SK-N-SH (cell line): ENCODE measurements at regions not wholly inside any gene's neighbourhood (a gene's known extent, or its start where the extent isn't known, plus 50 kb on each side); places are given as distances from the start of the nearest gene placed in this dataset.

Source experiments
- CTCF ChIA-PET: fragments of 300-600, 350-600 bp; formaldehyde crosslinking; extraction: SDS; loops from one replicate; lab custom pipeline; 2021; lab: Yijun Ruan, JAX
- POLR2A ChIA-PET: fragments of 350-600 bp; sonication (Branson Sonifier 250); formaldehyde crosslinking; extraction: SDS; loops from one replicate; lab custom pipeline; 2020; ENCODE audit warnings: antibody characterized with exemption, inconsistent platforms; lab: Yijun Ruan, JAX
- DNase-seq: peaks from one replicate; pipeline ENCODE4 v3.0.0; 2012
- H2AFZ ChIP-seq: fragments of 200-600 bp; sonication (generic); 2 replicates; pipeline ENCODE4 v1.8.1; 2016; ENCODE audit warnings: antibody characterized with exemption, mild to moderate bottlenecking, low read depth
- H3F3A ChIP-seq: fragments of 200-600 bp; sonication (generic); replicated peaks from 2 replicates; pipeline ENCODE3; 2016; ENCODE audit warnings: antibody characterized with exemption, mild to moderate bottlenecking; ENCODE audit not compliant: insufficient read depth
- H3K27ac ChIP-seq, 2 experiments: fragments of 200-500 bp in 1 of 2; fragments of 200-600 bp in 1 of 2; sonication (Bioruptor generic) in 1 of 2; sonication (generic), shearing (Covaris generic) in 1 of 2; 2 replicates each; pipeline versions ENCODE4 v1.5.1 to v1.6.1; 2014 to 2016; ENCODE audit warnings: low read depth in 2 of 2, inconsistent platforms in 1 of 2, low read length in 1 of 2, mild to moderate bottlenecking in 1 of 2, mixed read lengths in 1 of 2
- H3K27me3 ChIP-seq: fragments of 200-600 bp; sonication (generic), shearing (Covaris generic); 2 replicates; pipeline ENCODE4 v1.6.1; 2016; ENCODE audit warnings: mixed run types; ENCODE audit not compliant: insufficient read depth
- H3K36me3 ChIP-seq, 2 experiments: fragments of 200-500 bp in 1 of 2; fragments of 200-600 bp in 1 of 2; sonication (Bioruptor generic) in 1 of 2; sonication (generic) in 1 of 2; replicated peaks in 1 of 2; 2 replicates each; pipeline versions ENCODE3 to v1.5.1; 2014 to 2016; ENCODE audit warnings: low read length in 1 of 2, mild to moderate bottlenecking in 1 of 2; ENCODE audit not compliant: insufficient read depth in 2 of 2, control insufficient read depth in 1 of 2
- H3K4me1 ChIP-seq, 2 experiments: fragments of 200-500 bp in 1 of 2; fragments of 200-600 bp in 1 of 2; sonication (Bioruptor generic) in 1 of 2; sonication (generic), shearing (Covaris generic) in 1 of 2; 2 replicates each; pipeline versions ENCODE4 v1.5.1 to v1.6.1; 2014 to 2016; ENCODE audit warnings: low read depth in 1 of 2, low read length in 1 of 2, mixed run types in 1 of 2; ENCODE audit not compliant: insufficient read depth in 2 of 2, control insufficient read depth in 1 of 2
- H3K4me2 ChIP-seq: fragments of 200-600 bp; sonication (generic), shearing (Covaris generic); 2 replicates; pipeline ENCODE4 v1.6.1; 2017; ENCODE audit warnings: mixed run types
- H3K4me3 ChIP-seq, 2 experiments: fragments of 200-500 bp in 1 of 2; fragments of 200-600 bp in 1 of 2; sonication (Bioruptor generic) in 1 of 2; sonication (generic), shearing (Covaris generic) in 1 of 2; 2 replicates each; pipeline versions ENCODE4 v1.5.1 to v1.8.1; 2014 to 2016; ENCODE audit warnings: low read depth in 2 of 2, inconsistent platforms in 1 of 2, low read length in 1 of 2, mild to moderate bottlenecking in 1 of 2, mixed read lengths in 1 of 2, moderate library complexity in 1 of 2
- H3K79me2 ChIP-seq: fragments of 200-600 bp; sonication (generic); 2 replicates; pipeline ENCODE4 v1.8.1; 2017; ENCODE audit warnings: mild to moderate bottlenecking; ENCODE audit not compliant: insufficient read depth
- H3K9ac ChIP-seq: fragments of 200-600 bp; sonication (generic); 2 replicates; pipeline ENCODE4 v1.6.1; 2017; ENCODE audit warnings: mixed run types
- H3K9me2 ChIP-seq: fragments of 200-600 bp; sonication (generic); 2 replicates; pipeline ENCODE4 v1.6.1; 2017; ENCODE audit warnings: mixed run types
- H3K9me3 ChIP-seq: fragments of 200-600 bp; sonication (generic); 2 replicates; pipeline ENCODE4 v1.6.1; 2017; ENCODE audit warnings: mixed run types, mild to moderate bottlenecking, moderate library complexity
- H4K20me1 ChIP-seq: fragments of 200-600 bp; sonication (generic); 2 replicates; pipeline ENCODE4 v1.6.1; 2017; ENCODE audit warnings: mild to moderate bottlenecking, mixed run types; ENCODE audit not compliant: insufficient read depth
- CHD2 ChIP-seq: fragments of 150-350 bp; IDR thresholded peaks from 2 replicates; pipeline ENCODE4 v1.6.1; 2018; ENCODE audit warnings: low read length; ENCODE audit not compliant: partially characterized antibody
- CTCF ChIP-seq: fragments of 200-600 bp; sonication (generic); IDR thresholded peaks from 2 replicates; pipeline ENCODE4 v1.6.1; 2017; ENCODE audit warnings: antibody characterized with exemption, mild to moderate bottlenecking, moderate library complexity
- FOXM1 ChIP-seq: IDR thresholded peaks from 2 replicates; pipeline ENCODE4 v1.4.0; 2012; ENCODE audit warnings: low read depth, mild to moderate bottlenecking
- GATA2 ChIP-seq: sonication (generic); formaldehyde crosslinking; IDR thresholded peaks from 2 replicates; pipeline ENCODE4 v1.5.0; 2020; ENCODE audit warnings: mild to moderate bottlenecking, missing genetic modification reagents
- MAX ChIP-seq: IDR thresholded peaks from 2 replicates; pipeline ENCODE4 v1.4.0; 2012; ENCODE audit warnings: low read depth
- MEF2A ChIP-seq: IDR thresholded peaks from 2 replicates; pipeline ENCODE4 v1.4.0; 2012; ENCODE audit warnings: low read depth, borderline replicate concordance
- POLR2AphosphoS5 ChIP-seq: IDR thresholded peaks from 2 replicates; pipeline ENCODE4 v1.6.1; 2012; ENCODE audit warnings: low read depth, low read length
- RAD21 ChIP-seq: IDR thresholded peaks from 2 replicates; pipeline ENCODE4 v1.6.1; 2012; ENCODE audit warnings: mild to moderate bottlenecking, low read length
- RXRA ChIP-seq: IDR thresholded peaks from 2 replicates; pipeline ENCODE4 v1.4.0; 2012; ENCODE audit warnings: low read depth, mild to moderate bottlenecking, borderline replicate concordance
- SMC3 ChIP-seq: IDR thresholded peaks from 2 replicates; pipeline ENCODE4 v1.6.1; 2012; ENCODE audit warnings: low read depth, low read length, improper control_type of control experiment
- TAF1 ChIP-seq: IDR thresholded peaks from 2 replicates; pipeline ENCODE4 v1.6.1; 2012; ENCODE audit warnings: low read depth, mild to moderate bottlenecking, low read length, moderate library complexity, borderline replicate concordance
- TEAD4 ChIP-seq: IDR thresholded peaks from 2 replicates; pipeline ENCODE4 v1.4.0; 2012; ENCODE audit warnings: mild to moderate bottlenecking, borderline replicate concordance; ENCODE audit not compliant: insufficient read depth
- USF1 ChIP-seq: IDR thresholded peaks from 2 replicates; pipeline ENCODE4 v1.4.0; 2012; ENCODE audit warnings: low read depth, borderline replicate concordance
- YY1 ChIP-seq: IDR thresholded peaks from 2 replicates; pipeline ENCODE4 v1.4.0; 2012; ENCODE audit warnings: low read depth, mild to moderate bottlenecking
- ZBTB33 ChIP-seq: IDR thresholded peaks from 2 replicates; pipeline ENCODE4 v1.4.0; 2012; ENCODE audit warnings: low read depth, borderline replicate concordance
- WGBS: methylation state at CpG from one replicate; pipeline ENCODE4 v1.1.6; 2017; ENCODE audit warnings: low lambda C conversion rate; 5-methylcytosine and 5-hydroxymethylcytosine counted together

GRCh38 chr4:114310296-114310925 is 288.2 kb upstream of the UGT8 start:
- H3K4me3 ChIP-seq = no peak overlapping the region
- H4K20me1 ChIP-seq = no peaks in the 10 kb centered on the region
- no peaks in the 10 kb centered on the region for H3K79me2 ChIP-seq
- H3K4me1 ChIP-seq = peaks cover 0 to 6% of the 10 kb centered on the region in 2 experiments; a peak in 1 of 4 replicates
- CTCF ChIA-PET = interaction anchor here (0.8 kb wide), 1 partner anchor 75 kb away, joined by 3 read pairs; no protein-coding TSS in a partner anchor
- H3F3A ChIP-seq = peaks cover 3% of the 10 kb centered on the region
- H3K9ac ChIP-seq = no peak overlapping the region
- H3K4me2 ChIP-seq = no peak overlapping the region
- H3K27ac ChIP-seq = no peak overlapping the region
- H3K9me3 ChIP-seq = no peaks in the 10 kb centered on the region
- no peak for DNase-seq
- H3K9me2 ChIP-seq = no peaks in the 10 kb centered on the region
- TF ChIP-seq YY1 (no peak), GATA2 (CRISPR knock-in tag) (no peak), MEF2A (no peak), RAD21 (no peak), CHD2 (no peak), SMC3 (no peak), USF1 (no peak), TAF1 (no peak), TEAD4 (no peak), CTCF (no peak), MAX (no peak)
- TF ChIP-seq, all 33 proteins: peak for 0
- POLR2A ChIA-PET = no interaction called here
- H3K27me3 ChIP-seq = no peaks in the 10 kb centered on the region
- H3K36me3 ChIP-seq = peaks cover 0 to 3% of the 10 kb centered on the region in 2 experiments
- no peak overlapping the region for H2AFZ ChIP-seq

GRCh38 chr4:114311787-114312186 is 286.8 kb upstream of the UGT8 start:
- Histone ChIP-seq H3K4me3 (no peak overlapping the region), H3K79me2 (no peaks in the 10 kb centered on the region), H3K4me2 (no peak overlapping the region), H3K27me3 (no peaks in the 10 kb centered on the region), H3K36me3 (peaks cover 0 to 3% of the 10 kb centered on the region in 2 experiments), H3K9me2 (no peaks in the 10 kb centered on the region), H3K9ac (no peak overlapping the region), H3K27ac (no peak overlapping the region), H3K4me1 (peaks cover 0 to 6% of the 10 kb centered on the region in 2 experiments; a peak in 2 of 4 replicates), H3K9me3 (no peaks in the 10 kb centered on the region), H3F3A (peaks cover 3% of the 10 kb centered on the region), H4K20me1 (no peaks in the 10 kb centered on the region), H2AFZ (no peak overlapping the region)
- 90% methylated on average over 4 of the region's 4 CpGs for WGBS
- DNase-seq = no peak
- ChIA-PET CTCF (no interaction called here), POLR2A (no interaction called here)
- no peak for TF ChIP-seq FOXM1
- TF ChIP-seq RAD21 = no peak
- no peak for TF ChIP-seq RXRA
- TF ChIP-seq POLR2AphosphoS5 = no peak
- no peak for TF ChIP-seq ZBTB33
